ENCODE measurements at regions not wholly inside any gene's neighbourhood (a gene's known extent, or its start where the extent isn't known, plus 50 kb on each side); places are given as distances from the start of the nearest gene placed in this dataset.

- TF ChIP-seq GATA3 (IDR thresholded peaks at IDR 0.05; ENCODE audit: low read depth, low read length) (no peak), GATA2 (IDR thresholded peaks at IDR 0.05; ENCODE audit: low read depth, low read length) (no peak)
These were observed 63.2 kb upstream of the IFNG-AS1 start for GRCh38 chr12:67926063-67926462.

Measured in SH-SY5Y (cell line).